ENCODE measurements at regions not wholly inside any gene's neighbourhood (a gene's known extent, or its start where the extent isn't known, plus 50 kb on each side); places are given as distances from the start of the nearest gene placed in this dataset.

DNA sequence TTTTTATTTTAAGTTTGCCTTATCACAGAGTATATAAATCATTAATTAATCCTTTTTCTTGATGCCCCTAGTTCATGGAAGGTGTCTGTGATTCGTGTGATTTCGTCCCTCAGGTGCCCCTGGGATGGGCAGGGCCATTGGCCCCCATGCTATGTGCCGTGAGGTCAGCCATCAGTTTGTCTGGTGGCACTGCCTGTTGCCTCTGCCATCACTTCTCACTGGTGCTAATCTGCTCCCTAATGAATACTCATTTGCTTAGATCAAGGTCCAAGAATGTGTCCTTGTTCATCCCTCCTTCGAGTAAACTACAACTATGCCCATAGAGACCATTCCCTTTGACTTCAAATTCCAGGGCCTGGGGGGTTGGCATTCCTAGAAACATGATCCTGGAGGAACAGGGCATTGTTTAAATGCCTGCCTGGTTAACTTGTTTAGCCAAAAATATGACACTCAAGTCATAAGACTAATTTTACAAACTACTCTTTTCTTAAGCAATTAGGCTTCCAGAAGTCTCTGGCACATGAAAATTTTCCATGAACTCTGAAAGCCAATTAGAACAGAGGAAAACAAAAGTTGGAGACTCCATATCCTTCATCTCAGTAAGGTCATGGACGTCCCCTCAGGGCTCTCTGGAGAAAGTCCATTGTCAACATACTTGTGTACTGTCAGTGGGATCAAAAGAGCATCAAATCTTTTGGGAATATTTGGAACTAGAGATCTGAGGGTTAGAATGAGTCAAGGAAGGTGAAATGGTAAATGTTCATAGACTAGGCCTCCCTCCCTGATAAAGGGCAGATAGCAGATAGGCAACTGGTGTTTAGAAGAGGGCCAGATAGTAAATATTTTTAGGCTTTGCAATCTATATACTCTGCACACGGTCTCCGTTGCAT is 90.9 kb upstream of the PLXNC1 start:
- no peak for TF ChIP-seq EP300 (IDR thresholded peaks at IDR 0.05)
- TF ChIP-seq, protein P1, sequence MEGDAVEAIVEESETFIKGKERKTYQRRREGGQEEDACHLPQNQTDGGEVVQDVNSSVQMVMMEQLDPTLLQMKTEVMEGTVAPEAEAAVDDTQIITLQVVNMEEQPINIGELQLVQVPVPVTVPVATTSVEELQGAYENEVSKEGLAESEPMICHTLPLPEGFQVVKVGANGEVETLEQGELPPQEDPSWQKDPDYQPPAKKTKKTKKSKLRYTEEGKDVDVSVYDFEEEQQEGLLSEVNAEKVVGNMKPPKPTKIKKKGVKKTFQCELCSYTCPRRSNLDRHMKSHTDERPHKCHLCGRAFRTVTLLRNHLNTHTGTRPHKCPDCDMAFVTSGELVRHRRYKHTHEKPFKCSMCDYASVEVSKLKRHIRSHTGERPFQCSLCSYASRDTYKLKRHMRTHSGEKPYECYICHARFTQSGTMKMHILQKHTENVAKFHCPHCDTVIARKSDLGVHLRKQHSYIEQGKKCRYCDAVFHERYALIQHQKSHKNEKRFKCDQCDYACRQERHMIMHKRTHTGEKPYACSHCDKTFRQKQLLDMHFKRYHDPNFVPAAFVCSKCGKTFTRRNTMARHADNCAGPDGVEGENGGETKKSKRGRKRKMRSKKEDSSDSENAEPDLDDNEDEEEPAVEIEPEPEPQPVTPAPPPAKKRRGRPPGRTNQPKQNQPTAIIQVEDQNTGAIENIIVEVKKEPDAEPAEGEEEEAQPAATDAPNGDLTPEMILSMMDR (IDR thresholded peaks at IDR 0.05) = no peak
